22Rv1 (cell line): ENCODE measurements at regions not wholly inside any gene's neighbourhood (a gene's known extent, or its start where the extent isn't known, plus 50 kb on each side); places are given as distances from the start of the nearest gene placed in this dataset.

Experiments
- H3K27ac ChIP-seq: fragments of 450-650 bp; 2 replicates; pipeline ENCODE4 v1.5.1; 2017
- CTCF ChIP-seq: fragments of 450-650 bp; IDR thresholded peaks from 2 replicates; pipeline ENCODE4 v1.5.1; 2017; ENCODE audit warnings: mild to moderate bottlenecking
- ZFX ChIP-seq: fragments of 450-650 bp; IDR thresholded peaks from 2 replicates; pipeline ENCODE4 v1.6.1; 2017; ENCODE audit warnings: antibody characterized with exemption, borderline replicate concordance

GRCh38 chr3:63090656-63091055 lies 187.5 kb upstream of the SYNPR start:
- no peak overlapping the region for H3K27ac ChIP-seq
- TF ChIP-seq ZFX: no peak
- no peak for TF ChIP-seq CTCF

GRCh38 chr3:63092515-63092914 lies 185.6 kb upstream of the SYNPR start:
- TF ChIP-seq ZFX: no peak
- no peak for TF ChIP-seq CTCF
- H3K27ac ChIP-seq: no peak overlapping the region

- no peak overlapping the region for H3K27ac ChIP-seq
- TF ChIP-seq CTCF (no peak), ZFX (no peak)
Observed at GRCh38 chr3:63094642-63095408, 183.3 kb upstream of the SYNPR start.

- TF ChIP-seq ZFX: no peak
- peak; percentile 63 for TF ChIP-seq CTCF
- H3K27ac ChIP-seq: no peak overlapping the region
Observed at GRCh38 chr3:63096248-63097058, 181.7 kb upstream of the SYNPR start.

GRCh38 chr3:63097396-63097795 lies 180.7 kb upstream of the SYNPR start:
- no peak for TF ChIP-seq CTCF
- no peak for TF ChIP-seq ZFX
- H3K27ac ChIP-seq: no peak overlapping the region

GRCh38 chr3:63116922-63117321 lies 161.2 kb upstream of the SYNPR start:
- no peak for TF ChIP-seq CTCF
- H3K27ac ChIP-seq: no peak overlapping the region

- H3K27ac ChIP-seq: no peak overlapping the region
- no peak for TF ChIP-seq CTCF
- no peak for TF ChIP-seq ZFX
Observed at GRCh38 chr3:63124090-63124489, 154.0 kb upstream of the SYNPR start.
